ENCODE measurements at regions not wholly inside any gene's neighbourhood (a gene's known extent, or its start where the extent isn't known, plus 50 kb on each side); places are given as distances from the start of the nearest gene placed in this dataset.

DNA sequence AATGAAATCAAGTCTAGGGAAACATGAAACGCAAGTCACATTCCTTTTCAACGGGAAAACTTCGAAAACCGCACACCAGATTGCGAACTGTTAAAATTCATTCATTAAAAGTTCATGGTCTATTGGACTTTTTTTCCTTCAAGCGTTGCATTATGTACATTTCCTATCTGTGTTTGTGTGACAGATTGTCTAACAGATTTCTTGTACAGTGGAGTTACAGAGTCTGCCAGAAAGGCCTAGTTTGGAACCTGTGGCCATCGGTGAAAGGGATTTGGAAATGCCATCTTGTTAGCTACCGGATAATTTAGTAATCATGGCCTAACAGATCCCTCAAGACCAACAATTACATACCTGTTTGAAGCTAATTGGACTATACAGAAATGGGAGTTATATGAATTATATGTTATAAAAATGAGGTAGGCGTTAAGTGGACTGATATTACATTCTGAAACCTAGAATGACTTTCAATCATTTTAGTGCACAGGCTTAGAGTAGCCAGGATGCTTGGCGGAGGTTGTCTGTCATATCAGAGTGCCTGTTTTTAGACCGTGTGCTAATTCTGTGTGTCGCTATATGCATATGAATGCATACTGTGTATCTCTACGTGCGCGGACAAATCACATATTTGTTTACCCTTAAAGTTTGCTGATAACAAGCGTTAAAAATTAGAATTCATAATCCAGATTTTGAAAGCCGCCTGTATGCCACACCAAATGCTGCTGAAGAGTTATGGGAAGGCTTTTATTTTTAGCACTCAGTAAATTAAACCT is 885.4 kb upstream of the RBFOX1 start:
- TF ChIP-seq SIN3A (IDR thresholded peaks at IDR 0.05; ENCODE audit: borderline replicate concordance, insufficient read depth, low read length) (no peak), POLR2AphosphoS5 (IDR thresholded peaks at IDR 0.05; ENCODE audit: low read depth, low read length) (no peak)
